GM19324 (cell line): ENCODE measurements at regions not wholly inside any gene's neighbourhood (a gene's known extent, or its start where the extent isn't known, plus 50 kb on each side); places are given as distances from the start of the nearest gene placed in this dataset.

Experiments
- ATAC-seq: cut with Tn5 transposase; IDR thresholded peaks from one replicate; pipeline ENCODE4 v1.9.1; 2021; ENCODE audit warnings: mild to moderate bottlenecking, moderate library complexity; ENCODE audit not compliant: unreplicated experiment, low FRiP score

GRCh38 chr20:22335210-22335609, 249.2 kb downstream of the FOXA2 start:
- no peak for ATAC-seq

GRCh38 chr20:22333885-22334545, 250.4 kb downstream of the FOXA2 start:
- ATAC-seq: no peak

GRCh38 chr20:22324505-22324904, 259.9 kb downstream of the FOXA2 start:
- ATAC-seq: no peak

GRCh38 chr20:22322513-22322912, 261.9 kb downstream of the FOXA2 start:
- ATAC-seq: no peak

- no peak for ATAC-seq
Measured at GRCh38 chr20:22321191-22321590, 263.2 kb downstream of the FOXA2 start.

- ATAC-seq: no peak
Measured at GRCh38 chr20:22320245-22320915, 264.0 kb downstream of the FOXA2 start.

- no peak for ATAC-seq
Measured at GRCh38 chr20:22315771-22316170, 268.6 kb downstream of the FOXA2 start.

GRCh38 chr20:22315073-22315472, 269.3 kb downstream of the FOXA2 start:
- ATAC-seq: no peak

- no peak for ATAC-seq
Measured at GRCh38 chr20:22312744-22313346, 271.5 kb downstream of the FOXA2 start.

GRCh38 chr20:22308934-22309333, 275.4 kb downstream of the FOXA2 start:
- ATAC-seq: no peak

GRCh38 chr20:22307409-22307808, 277.0 kb downstream of the FOXA2 start:
- ATAC-seq: no peak

- no peak for ATAC-seq
Measured at GRCh38 chr20:22305381-22305780, 279.0 kb downstream of the FOXA2 start.

GRCh38 chr20:22303523-22303922, 280.8 kb downstream of the FOXA2 start:
- no peak for ATAC-seq

- ATAC-seq: no peak
Measured at GRCh38 chr20:22302039-22302438, 282.3 kb downstream of the FOXA2 start.

- ATAC-seq: no peak
Measured at GRCh38 chr20:22293886-22294285, 290.5 kb downstream of the FOXA2 start.

- no peak for ATAC-seq
Measured at GRCh38 chr20:22289442-22289841, 294.9 kb downstream of the FOXA2 start.

- no peak for ATAC-seq
Measured at GRCh38 chr20:22288957-22289356, 295.4 kb downstream of the FOXA2 start.

GRCh38 chr20:22288156-22288555, 296.2 kb downstream of the FOXA2 start:
- ATAC-seq: no peak

- ATAC-seq: no peak
Measured at GRCh38 chr20:22285555-22285954, 298.8 kb downstream of the FOXA2 start.

GRCh38 chr20:22282696-22283095, 301.7 kb downstream of the FOXA2 start:
- ATAC-seq: no peak

- no peak for ATAC-seq
Measured at GRCh38 chr20:22274330-22274729, 310.0 kb downstream of the FOXA2 start.

GRCh38 chr20:22268675-22269074, 315.7 kb downstream of the FOXA2 start:
- ATAC-seq: no peak
